ENCODE measurements at regions not wholly inside any gene's neighbourhood (a gene's known extent, or its start where the extent isn't known, plus 50 kb on each side); places are given as distances from the start of the nearest gene placed in this dataset.

DNA sequence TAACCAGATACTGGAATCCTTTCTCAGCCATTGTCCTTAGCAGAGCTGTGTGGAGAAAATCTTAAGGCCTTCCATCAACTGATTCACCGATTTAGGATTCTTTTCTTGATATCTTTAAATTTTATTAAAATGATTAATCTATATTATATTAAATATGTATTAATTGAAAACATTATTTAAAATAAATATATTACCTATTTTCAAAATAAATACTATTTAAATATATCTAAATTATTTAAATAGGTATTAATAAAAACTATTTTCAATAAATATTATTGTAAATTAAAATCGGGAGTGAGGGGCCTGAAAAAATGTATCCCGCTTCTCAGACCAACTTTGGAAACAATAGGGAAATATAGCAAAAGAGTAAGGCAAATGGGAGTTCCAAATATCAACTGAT lies 94.0 kb upstream of the HPF1 start:
- TF ChIP-seq, protein P1, sequence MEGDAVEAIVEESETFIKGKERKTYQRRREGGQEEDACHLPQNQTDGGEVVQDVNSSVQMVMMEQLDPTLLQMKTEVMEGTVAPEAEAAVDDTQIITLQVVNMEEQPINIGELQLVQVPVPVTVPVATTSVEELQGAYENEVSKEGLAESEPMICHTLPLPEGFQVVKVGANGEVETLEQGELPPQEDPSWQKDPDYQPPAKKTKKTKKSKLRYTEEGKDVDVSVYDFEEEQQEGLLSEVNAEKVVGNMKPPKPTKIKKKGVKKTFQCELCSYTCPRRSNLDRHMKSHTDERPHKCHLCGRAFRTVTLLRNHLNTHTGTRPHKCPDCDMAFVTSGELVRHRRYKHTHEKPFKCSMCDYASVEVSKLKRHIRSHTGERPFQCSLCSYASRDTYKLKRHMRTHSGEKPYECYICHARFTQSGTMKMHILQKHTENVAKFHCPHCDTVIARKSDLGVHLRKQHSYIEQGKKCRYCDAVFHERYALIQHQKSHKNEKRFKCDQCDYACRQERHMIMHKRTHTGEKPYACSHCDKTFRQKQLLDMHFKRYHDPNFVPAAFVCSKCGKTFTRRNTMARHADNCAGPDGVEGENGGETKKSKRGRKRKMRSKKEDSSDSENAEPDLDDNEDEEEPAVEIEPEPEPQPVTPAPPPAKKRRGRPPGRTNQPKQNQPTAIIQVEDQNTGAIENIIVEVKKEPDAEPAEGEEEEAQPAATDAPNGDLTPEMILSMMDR (IDR thresholded peaks at IDR 0.05; ENCODE audit: low read depth, low read length), result no peak
- no peak for TF ChIP-seq POLR2A (IDR thresholded peaks at IDR 0.05; ENCODE audit: extremely low read depth, insufficient read length)
- TF ChIP-seq MYC (IDR thresholded peaks at IDR 0.05; ENCODE audit: low read depth, low read length), result no peak

Data from NB4 (cell line).